ENCODE measurements at regions not wholly inside any gene's neighbourhood (a gene's known extent, or its start where the extent isn't known, plus 50 kb on each side); places are given as distances from the start of the nearest gene placed in this dataset.

- H3K27ac Mint-ChIP-seq (ENCODE audit: unreplicated experiment): no peak overlapping the region
- DNase-seq (ENCODE audit: low spot score): no peak
- H3K36me3 Mint-ChIP-seq (ENCODE audit: low read depth, unreplicated experiment): no peaks in the 10 kb centered on the region
- H3K27me3 Mint-ChIP-seq (ENCODE audit: unreplicated experiment): no peaks in the 10 kb centered on the region
- no peak for TF ChIP-seq CTCF (IDR thresholded peaks at IDR 0.05; ENCODE audit: unreplicated experiment)
- peaks cover 3% of the 10 kb centered on the region for H3K9me3 Mint-ChIP-seq (ENCODE audit: unreplicated experiment)
- H3K4me3 Mint-ChIP-seq (ENCODE audit: unreplicated experiment): no peak overlapping the region
- H3K4me1 Mint-ChIP-seq (ENCODE audit: unreplicated experiment): no peaks in the 10 kb centered on the region
Measured at GRCh38 chr2:240271716-240272341, 131.4 kb upstream of the OTOS start.

- no peak for DNase-seq (ENCODE audit: low spot score)
- Mint-ChIP-seq H3K36me3 (ENCODE audit: low read depth, unreplicated experiment) (no peaks in the 10 kb centered on the region), H3K4me1 (ENCODE audit: unreplicated experiment) (no peaks in the 10 kb centered on the region), H3K4me3 (ENCODE audit: unreplicated experiment) (no peak overlapping the region), H3K9me3 (ENCODE audit: unreplicated experiment) (peaks cover 1% of the 10 kb centered on the region), H3K27me3 (ENCODE audit: unreplicated experiment) (no peaks in the 10 kb centered on the region), H3K27ac (ENCODE audit: unreplicated experiment) (no peak overlapping the region)
- TF ChIP-seq CTCF (IDR thresholded peaks at IDR 0.05; ENCODE audit: unreplicated experiment): no peak
Measured at GRCh38 chr2:240275386-240275785, 134.9 kb upstream of the OTOS start.

GRCh38 chr2:240277073-240277806 is 136.8 kb upstream of the OTOS start:
- DNase-seq (ENCODE audit: low spot score): no peak
- Mint-ChIP-seq H3K4me3 (ENCODE audit: unreplicated experiment) (no peak overlapping the region), H3K27ac (ENCODE audit: unreplicated experiment) (no peak overlapping the region), H3K9me3 (ENCODE audit: unreplicated experiment) (no peaks in the 10 kb centered on the region), H3K36me3 (ENCODE audit: low read depth, unreplicated experiment) (no peaks in the 10 kb centered on the region), H3K4me1 (ENCODE audit: unreplicated experiment) (no peaks in the 10 kb centered on the region), H3K27me3 (ENCODE audit: unreplicated experiment) (no peaks in the 10 kb centered on the region)
- no peak for TF ChIP-seq CTCF (IDR thresholded peaks at IDR 0.05; ENCODE audit: unreplicated experiment)

GRCh38 chr2:240277807-240278522 is 137.5 kb upstream of the OTOS start:
- Mint-ChIP-seq H3K4me3 (ENCODE audit: unreplicated experiment) (no peak overlapping the region), H3K9me3 (ENCODE audit: unreplicated experiment) (no peaks in the 10 kb centered on the region), H3K27me3 (ENCODE audit: unreplicated experiment) (no peaks in the 10 kb centered on the region), H3K4me1 (ENCODE audit: unreplicated experiment) (no peaks in the 10 kb centered on the region), H3K27ac (ENCODE audit: unreplicated experiment) (no peak overlapping the region), H3K36me3 (ENCODE audit: low read depth, unreplicated experiment) (no peaks in the 10 kb centered on the region)
- DNase-seq (ENCODE audit: low spot score): no peak
- no peak for TF ChIP-seq CTCF (IDR thresholded peaks at IDR 0.05; ENCODE audit: unreplicated experiment)

GRCh38 chr2:240278661-240279060 is 138.2 kb upstream of the OTOS start:
- no peak for DNase-seq (ENCODE audit: low spot score)
- Mint-ChIP-seq H3K36me3 (ENCODE audit: low read depth, unreplicated experiment) (no peaks in the 10 kb centered on the region), H3K27ac (ENCODE audit: unreplicated experiment) (no peak overlapping the region), H3K4me1 (ENCODE audit: unreplicated experiment) (no peaks in the 10 kb centered on the region), H3K9me3 (ENCODE audit: unreplicated experiment) (no peaks in the 10 kb centered on the region), H3K27me3 (ENCODE audit: unreplicated experiment) (no peaks in the 10 kb centered on the region), H3K4me3 (ENCODE audit: unreplicated experiment) (no peak overlapping the region)
- TF ChIP-seq CTCF (IDR thresholded peaks at IDR 0.05; ENCODE audit: unreplicated experiment): no peak
